DOHH2 (cell line): ENCODE measurements at regions not wholly inside any gene's neighbourhood (a gene's known extent, or its start where the extent isn't known, plus 50 kb on each side); places are given as distances from the start of the nearest gene placed in this dataset.

Source experiments
- H3F3A ChIP-seq: fragments of 200-600 bp; sonication (generic), shearing (Covaris generic); 2 replicates; pipeline ENCODE4 v1.6.0; 2016; ENCODE audit warnings: antibody characterized with exemption, mild to moderate bottlenecking; ENCODE audit not compliant: control insufficient read depth, insufficient read depth
- H3K27ac ChIP-seq: fragments of 200-600 bp; sonication (generic); 2 replicates; pipeline ENCODE4 v1.5.1; 2014; ENCODE audit warnings: low read depth, mild to moderate bottlenecking, low read length, moderate library complexity
- H3K27me3 ChIP-seq: fragments of 200-600 bp; sonication (generic); 2 replicates; pipeline ENCODE4 v1.6.1; 2014; ENCODE audit warnings: mild to moderate bottlenecking, low read length, mixed read lengths; ENCODE audit not compliant: control insufficient read depth
- H3K36me3 ChIP-seq: fragments of 200-600 bp; sonication (generic); 2 replicates; pipeline ENCODE4 v1.6.1; 2014; ENCODE audit warnings: mild to moderate bottlenecking, low read length, moderate library complexity, mixed read lengths; ENCODE audit not compliant: control insufficient read depth
- H3K4me1 ChIP-seq: fragments of 200-600 bp; sonication (generic); 2 replicates; pipeline ENCODE4 v1.6.1; 2014; ENCODE audit warnings: mild to moderate bottlenecking, low read length, mixed read lengths; ENCODE audit not compliant: control insufficient read depth
- H3K4me2 ChIP-seq: fragments of 200-600 bp; sonication (generic); 2 replicates; pipeline ENCODE4 v1.6.0; 2014; ENCODE audit warnings: mild to moderate bottlenecking, low read length, moderate library complexity
- H3K4me3 ChIP-seq: fragments of 200-600 bp; sonication (generic); 2 replicates; pipeline ENCODE4 v1.5.1; 2014; ENCODE audit warnings: mild to moderate bottlenecking, low read length, mixed read lengths
- H3K79me2 ChIP-seq: fragments of 200-600 bp; sonication (generic); 2 replicates; pipeline ENCODE4 v1.6.1; 2014; ENCODE audit warnings: mild to moderate bottlenecking, low read length, mixed read lengths; ENCODE audit not compliant: control insufficient read depth
- H3K9me2 ChIP-seq: fragments of 200-600 bp; sonication (generic); replicated peaks from 2 replicates; pipeline ENCODE4 v1.6.1; 2014; ENCODE audit warnings: mild to moderate bottlenecking, low read length, mixed read lengths; ENCODE audit not compliant: control insufficient read depth
- H3K9me3 ChIP-seq: fragments of 200-600 bp; sonication (generic); 2 replicates; pipeline ENCODE4 v1.6.1; 2014; ENCODE audit warnings: antibody characterized with exemption, low read length, mixed read lengths; ENCODE audit not compliant: control insufficient read depth, insufficient read depth
- H4K20me1 ChIP-seq: fragments of 200-600 bp; sonication (generic); 2 replicates; pipeline ENCODE4 v1.6.0; 2014; ENCODE audit warnings: low read depth, mild to moderate bottlenecking, antibody characterized with exemption, low read length, moderate library complexity; ENCODE audit not compliant: control insufficient read depth, insufficient read depth
- EZH2phosphoT487 ChIP-seq: fragments of 200-600 bp; sonication (generic); IDR thresholded peaks from 2 replicates; pipeline ENCODE4 v1.6.1; 2017; ENCODE audit warnings: borderline replicate concordance, mild to moderate bottlenecking, antibody characterized with exemption, low read length, moderate library complexity, mixed read lengths
- TF ChIP-seq, protein P1 (sequence below): fragments of 200-600 bp; sonication (generic); IDR thresholded peaks from one replicate; pipeline ENCODE4 v1.5.1; 2014; ENCODE audit warnings: antibody characterized with exemption, mild to moderate bottlenecking, low read depth, low read length; ENCODE audit not compliant: poor library complexity, severe bottlenecking

DNA sequence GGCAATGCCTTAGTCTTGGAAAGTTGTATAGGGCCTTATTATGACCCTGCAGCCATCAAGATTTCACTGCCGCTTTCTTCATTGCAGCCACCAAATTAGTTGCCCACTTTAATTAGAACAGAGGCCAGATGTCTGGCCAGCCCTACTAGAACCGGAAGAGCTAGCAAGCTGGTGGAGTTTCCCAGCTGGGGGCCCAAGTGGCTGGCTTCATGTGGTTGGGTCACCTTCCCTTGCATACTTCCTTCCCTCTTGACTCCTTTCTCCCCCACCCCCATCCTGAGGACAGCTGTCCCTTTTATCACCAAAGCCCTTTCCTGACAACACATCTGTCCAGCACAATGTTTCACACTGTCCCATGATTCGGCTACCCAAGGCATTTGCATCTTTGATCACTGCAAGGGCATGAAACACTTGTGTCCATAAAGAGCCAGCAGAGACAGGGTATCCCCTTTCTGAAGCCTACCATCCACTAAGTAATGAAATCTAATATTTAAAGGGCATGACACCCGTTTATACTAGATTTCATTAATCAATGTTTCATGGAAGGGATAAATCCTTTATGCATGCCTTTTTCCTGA lies 187.2 kb downstream of the BCL11A start:
- Histone ChIP-seq H3K4me3 (peak overlapping the region; percentile 60), H3K27ac (peak overlapping the region; percentile 99), H3K4me1 (peaks cover 99% of the 10 kb centered on the region)

DNA sequence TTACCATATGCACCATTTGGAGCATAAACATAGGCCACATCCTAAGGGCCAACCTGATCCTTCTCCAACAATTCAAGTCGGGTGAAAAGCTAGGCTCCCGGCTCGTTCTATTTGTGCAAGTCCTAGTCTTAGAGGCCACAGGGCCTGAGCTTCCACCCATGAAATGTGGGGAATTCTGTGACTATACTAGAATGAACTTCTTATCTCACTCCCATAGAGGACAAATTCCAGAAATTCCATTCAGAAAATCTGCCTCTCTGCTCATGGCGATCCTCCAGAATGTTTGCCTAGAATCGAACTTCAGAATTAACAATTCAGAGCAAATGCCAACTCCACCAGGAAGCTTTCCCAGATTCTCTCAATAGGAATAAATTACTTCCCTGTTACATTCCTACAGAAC lies 187.9 kb downstream of the BCL11A start:
- no peaks in the 10 kb centered on the region for H3K27me3 ChIP-seq
- H3K4me2 ChIP-seq: peak overlapping the region; percentile 78
- H3K9me3 ChIP-seq: no peaks in the 10 kb centered on the region
- H3K27ac ChIP-seq: peak overlapping the region; percentile 99
- H3K79me2 ChIP-seq: peaks cover 8% of the 10 kb centered on the region
- peak overlapping the region; percentile 60 for H3K4me3 ChIP-seq
- peaks cover 99% of the 10 kb centered on the region for H3K4me1 ChIP-seq
- H4K20me1 ChIP-seq: no peaks in the 10 kb centered on the region
- H3K9me2 ChIP-seq: no peaks in the 10 kb centered on the region
- peaks cover 35% of the 10 kb centered on the region for H3F3A ChIP-seq
- H3K36me3 ChIP-seq: peaks cover 10% of the 10 kb centered on the region
- TF ChIP-seq, protein P1, sequence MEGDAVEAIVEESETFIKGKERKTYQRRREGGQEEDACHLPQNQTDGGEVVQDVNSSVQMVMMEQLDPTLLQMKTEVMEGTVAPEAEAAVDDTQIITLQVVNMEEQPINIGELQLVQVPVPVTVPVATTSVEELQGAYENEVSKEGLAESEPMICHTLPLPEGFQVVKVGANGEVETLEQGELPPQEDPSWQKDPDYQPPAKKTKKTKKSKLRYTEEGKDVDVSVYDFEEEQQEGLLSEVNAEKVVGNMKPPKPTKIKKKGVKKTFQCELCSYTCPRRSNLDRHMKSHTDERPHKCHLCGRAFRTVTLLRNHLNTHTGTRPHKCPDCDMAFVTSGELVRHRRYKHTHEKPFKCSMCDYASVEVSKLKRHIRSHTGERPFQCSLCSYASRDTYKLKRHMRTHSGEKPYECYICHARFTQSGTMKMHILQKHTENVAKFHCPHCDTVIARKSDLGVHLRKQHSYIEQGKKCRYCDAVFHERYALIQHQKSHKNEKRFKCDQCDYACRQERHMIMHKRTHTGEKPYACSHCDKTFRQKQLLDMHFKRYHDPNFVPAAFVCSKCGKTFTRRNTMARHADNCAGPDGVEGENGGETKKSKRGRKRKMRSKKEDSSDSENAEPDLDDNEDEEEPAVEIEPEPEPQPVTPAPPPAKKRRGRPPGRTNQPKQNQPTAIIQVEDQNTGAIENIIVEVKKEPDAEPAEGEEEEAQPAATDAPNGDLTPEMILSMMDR: no peak
- no peak for TF ChIP-seq EZH2phosphoT487

More for the DNA sequence above, 187.2 kb downstream of the BCL11A start:
- no peaks in the 10 kb centered on the region for H4K20me1 ChIP-seq
- no peaks in the 10 kb centered on the region for H3K9me3 ChIP-seq
- H3K79me2 ChIP-seq: peaks cover 8% of the 10 kb centered on the region
- no peaks in the 10 kb centered on the region for H3K27me3 ChIP-seq
- H3K4me2 ChIP-seq: peak overlapping the region; percentile 78
- peaks cover 10% of the 10 kb centered on the region for H3K36me3 ChIP-seq
- H3K9me2 ChIP-seq: no peaks in the 10 kb centered on the region
- no peak for TF ChIP-seq EZH2phosphoT487
- TF ChIP-seq, protein P1: no peak
- peaks cover 41% of the 10 kb centered on the region for H3F3A ChIP-seq

DNA sequence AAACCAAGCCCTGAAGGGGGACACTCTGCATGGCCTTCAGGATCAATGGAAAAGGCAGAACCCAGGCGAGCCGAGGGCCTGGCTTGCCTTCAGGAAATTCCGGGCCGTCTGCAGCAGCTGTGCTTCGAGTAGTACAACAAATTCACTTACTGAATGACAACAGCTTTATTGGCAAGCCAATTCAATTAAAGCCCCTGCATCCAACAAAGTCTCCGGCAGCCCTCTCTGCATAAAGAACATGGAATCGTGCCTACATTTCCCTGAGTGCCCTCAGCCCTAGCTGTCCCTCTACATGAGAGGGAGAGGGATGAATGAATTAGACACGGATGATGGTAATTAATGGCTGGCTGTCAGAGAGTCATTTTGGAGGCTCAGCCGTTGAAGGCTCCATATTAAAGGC lies 189.0 kb downstream of the BCL11A start:
- no peaks in the 10 kb centered on the region for H3K27me3 ChIP-seq
- H3K4me1 ChIP-seq: peaks cover 99% of the 10 kb centered on the region
- no peaks in the 10 kb centered on the region for H4K20me1 ChIP-seq
- TF ChIP-seq, protein P1: no peak
- no peak for TF ChIP-seq EZH2phosphoT487
- H3K9me2 ChIP-seq: no peaks in the 10 kb centered on the region
- H3K4me2 ChIP-seq: peak overlapping the region; percentile 78
- H3K36me3 ChIP-seq: peaks cover 10% of the 10 kb centered on the region
- H3K27ac ChIP-seq: peak overlapping the region; percentile 99
- H3K79me2 ChIP-seq: peaks cover 5% of the 10 kb centered on the region
- H3F3A ChIP-seq: peaks cover 34% of the 10 kb centered on the region
- peak overlapping the region; percentile 6 for H3K4me3 ChIP-seq
- no peaks in the 10 kb centered on the region for H3K9me3 ChIP-seq
